NT2/D1 (cell line): ENCODE measurements at regions not wholly inside any gene's neighbourhood (a gene's known extent, or its start where the extent isn't known, plus 50 kb on each side); places are given as distances from the start of the nearest gene placed in this dataset.

Experiments
- DNase-seq: peaks from one replicate; pipeline ENCODE4 v3.0.0-alpha.2; 2011; ENCODE audit warnings: low read depth, low spot score
- H3K27me3 ChIP-seq: 2 replicates; pipeline ENCODE4 v1.6.0; 2011; ENCODE audit warnings: mild to moderate bottlenecking; ENCODE audit not compliant: insufficient read length, insufficient read depth
- H3K36me3 ChIP-seq: 2 replicates; pipeline ENCODE4 v1.6.1; 2011; ENCODE audit warnings: mild to moderate bottlenecking, low read length, mixed read lengths; ENCODE audit not compliant: insufficient read depth, insufficient read length
- H3K4me1 ChIP-seq: 2 replicates; pipeline ENCODE4 v1.5.1; 2011; ENCODE audit not compliant: insufficient read depth, insufficient read length
- H3K4me3 ChIP-seq: 2 replicates; pipeline ENCODE4 v1.5.1; 2011; ENCODE audit warnings: low read depth; ENCODE audit not compliant: insufficient read length
- H3K9ac ChIP-seq: 2 replicates; pipeline ENCODE4 v1.6.0; 2011; ENCODE audit warnings: low read depth; ENCODE audit not compliant: insufficient read length
- H3K9me3 ChIP-seq: 2 replicates; pipeline ENCODE4 v1.5.1; 2011; ENCODE audit warnings: mild to moderate bottlenecking, low read length; ENCODE audit not compliant: insufficient read depth
- SUZ12 ChIP-seq: IDR thresholded peaks from 2 replicates; pipeline ENCODE4 v1.6.1; 2011; ENCODE audit not compliant: insufficient read length, insufficient read depth; ENCODE audit errors: extremely low read depth
- YY1 ChIP-seq: IDR thresholded peaks from 2 replicates; pipeline ENCODE4 v1.6.1; 2011; ENCODE audit not compliant: insufficient read length, insufficient read depth
- ZNF274 ChIP-seq: IDR thresholded peaks from 2 replicates; pipeline ENCODE4 v1.6.1; 2011; ENCODE audit warnings: mild to moderate bottlenecking, low read depth, low read length

- TF ChIP-seq SUZ12: no peak
- TF ChIP-seq ZNF274: no peak
- TF ChIP-seq YY1: no peak
- Histone ChIP-seq H3K9ac (no peak overlapping the region), H3K27me3 (peaks cover 5% of the 10 kb centered on the region), H3K4me3 (no peak overlapping the region), H3K9me3 (no peaks in the 10 kb centered on the region), H3K4me1 (peaks cover 18% of the 10 kb centered on the region), H3K36me3 (no peaks in the 10 kb centered on the region)
- DNase-seq: no peak
Measured at GRCh38 chr20:57871237-57871632, 161.4 kb upstream of the PMEPA1 start.

- H3K36me3 ChIP-seq: no peaks in the 10 kb centered on the region
- no peak overlapping the region for H3K4me3 ChIP-seq
- peaks cover 18% of the 10 kb centered on the region for H3K4me1 ChIP-seq
- no peak overlapping the region for H3K9ac ChIP-seq
- TF ChIP-seq SUZ12 (no peak), YY1 (no peak), ZNF274 (no peak)
- no peaks in the 10 kb centered on the region for H3K9me3 ChIP-seq
- DNase-seq: no peak
- peaks cover 5% of the 10 kb centered on the region for H3K27me3 ChIP-seq
Measured at GRCh38 chr20:57870597-57871236, 160.9 kb upstream of the PMEPA1 start.

- H3K4me1 ChIP-seq: peaks cover 18% of the 10 kb centered on the region
- no peak for DNase-seq
- H3K27me3 ChIP-seq: peaks cover 5% of the 10 kb centered on the region
- no peak overlapping the region for H3K9ac ChIP-seq
- no peaks in the 10 kb centered on the region for H3K36me3 ChIP-seq
- H3K9me3 ChIP-seq: no peaks in the 10 kb centered on the region
- no peak overlapping the region for H3K4me3 ChIP-seq
- TF ChIP-seq SUZ12 (no peak), YY1 (no peak), ZNF274 (no peak)
Measured at GRCh38 chr20:57869951-57870315, 160.1 kb upstream of the PMEPA1 start.

GRCh38 chr20:57869291-57869950 is 159.6 kb upstream of the PMEPA1 start:
- no peaks in the 10 kb centered on the region for H3K9me3 ChIP-seq
- H3K4me1 ChIP-seq: peaks cover 18% of the 10 kb centered on the region
- H3K36me3 ChIP-seq: no peaks in the 10 kb centered on the region
- no peak for DNase-seq
- H3K27me3 ChIP-seq: peaks cover 5% of the 10 kb centered on the region
- H3K4me3 ChIP-seq: no peak overlapping the region
- TF ChIP-seq YY1: no peak
- H3K9ac ChIP-seq: no peak overlapping the region

GRCh38 chr20:57868310-57868709 is 158.5 kb upstream of the PMEPA1 start:
- peaks cover 18% of the 10 kb centered on the region for H3K4me1 ChIP-seq
- TF ChIP-seq SUZ12: no peak
- DNase-seq: no peak
- H3K27me3 ChIP-seq: peaks cover 5% of the 10 kb centered on the region
- H3K9ac ChIP-seq: no peak overlapping the region
- H3K36me3 ChIP-seq: no peaks in the 10 kb centered on the region
- no peak overlapping the region for H3K4me3 ChIP-seq
- no peaks in the 10 kb centered on the region for H3K9me3 ChIP-seq

GRCh38 chr20:57867807-57868206 is 158.0 kb upstream of the PMEPA1 start:
- peaks cover 18% of the 10 kb centered on the region for H3K4me1 ChIP-seq
- H3K4me3 ChIP-seq: no peak overlapping the region
- TF ChIP-seq ZNF274 (no peak), SUZ12 (no peak), YY1 (no peak)
- no peaks in the 10 kb centered on the region for H3K9me3 ChIP-seq
- peaks cover 5% of the 10 kb centered on the region for H3K27me3 ChIP-seq
- no peak for DNase-seq
- H3K36me3 ChIP-seq: no peaks in the 10 kb centered on the region
- H3K9ac ChIP-seq: no peak overlapping the region

- H3K4me1 ChIP-seq: peaks cover 18% of the 10 kb centered on the region
- H3K27me3 ChIP-seq: peaks cover 5% of the 10 kb centered on the region
- H3K9me3 ChIP-seq: no peaks in the 10 kb centered on the region
- TF ChIP-seq SUZ12 (no peak), YY1 (no peak), ZNF274 (no peak)
- DNase-seq: no peak
- no peak overlapping the region for H3K4me3 ChIP-seq
- no peak overlapping the region for H3K9ac ChIP-seq
- no peaks in the 10 kb centered on the region for H3K36me3 ChIP-seq
Measured at GRCh38 chr20:57867181-57867803, 157.5 kb upstream of the PMEPA1 start.
